ENCODE measurements at regions not wholly inside any gene's neighbourhood (a gene's known extent, or its start where the extent isn't known, plus 50 kb on each side); places are given as distances from the start of the nearest gene placed in this dataset.

DNA sequence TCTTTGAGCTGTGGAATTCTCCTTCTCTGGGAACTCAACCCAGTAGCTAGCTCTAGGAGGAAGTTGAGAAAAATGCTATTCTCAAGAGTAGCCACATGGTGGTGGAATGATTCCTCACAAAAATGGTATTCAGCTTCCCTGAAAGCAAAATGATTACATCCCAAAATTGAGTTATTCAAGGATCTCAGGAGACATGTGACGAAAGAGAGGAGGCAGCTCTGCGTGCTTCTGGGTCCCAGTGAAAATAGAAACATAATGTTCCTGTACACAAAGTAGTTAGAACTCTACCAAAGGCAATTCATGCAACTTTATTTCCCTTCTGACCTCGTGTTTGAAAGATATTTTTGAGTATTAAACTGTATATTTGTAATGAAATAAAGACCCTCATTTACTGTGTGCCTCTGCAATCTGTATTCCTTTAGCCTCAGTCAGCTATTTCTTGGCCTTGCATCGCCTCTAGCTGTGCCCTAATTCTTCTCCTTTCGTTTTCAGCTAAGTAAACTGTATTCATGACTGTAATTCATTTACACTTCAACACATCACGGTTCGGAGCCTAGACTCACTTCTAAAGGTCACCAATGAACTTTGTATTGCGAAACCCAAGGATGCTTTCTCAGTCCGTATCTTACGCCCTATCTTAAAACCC lies 167.3 kb downstream of the FASLG start:
- TF ChIP-seq, protein P1, sequence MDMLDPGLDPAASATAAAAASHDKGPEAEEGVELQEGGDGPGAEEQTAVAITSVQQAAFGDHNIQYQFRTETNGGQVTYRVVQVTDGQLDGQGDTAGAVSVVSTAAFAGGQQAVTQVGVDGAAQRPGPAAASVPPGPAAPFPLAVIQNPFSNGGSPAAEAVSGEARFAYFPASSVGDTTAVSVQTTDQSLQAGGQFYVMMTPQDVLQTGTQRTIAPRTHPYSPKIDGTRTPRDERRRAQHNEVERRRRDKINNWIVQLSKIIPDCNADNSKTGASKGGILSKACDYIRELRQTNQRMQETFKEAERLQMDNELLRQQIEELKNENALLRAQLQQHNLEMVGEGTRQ (IDR thresholded peaks at IDR 0.05; ENCODE audit: low read length) = no peak
- TF ChIP-seq, protein P2, sequence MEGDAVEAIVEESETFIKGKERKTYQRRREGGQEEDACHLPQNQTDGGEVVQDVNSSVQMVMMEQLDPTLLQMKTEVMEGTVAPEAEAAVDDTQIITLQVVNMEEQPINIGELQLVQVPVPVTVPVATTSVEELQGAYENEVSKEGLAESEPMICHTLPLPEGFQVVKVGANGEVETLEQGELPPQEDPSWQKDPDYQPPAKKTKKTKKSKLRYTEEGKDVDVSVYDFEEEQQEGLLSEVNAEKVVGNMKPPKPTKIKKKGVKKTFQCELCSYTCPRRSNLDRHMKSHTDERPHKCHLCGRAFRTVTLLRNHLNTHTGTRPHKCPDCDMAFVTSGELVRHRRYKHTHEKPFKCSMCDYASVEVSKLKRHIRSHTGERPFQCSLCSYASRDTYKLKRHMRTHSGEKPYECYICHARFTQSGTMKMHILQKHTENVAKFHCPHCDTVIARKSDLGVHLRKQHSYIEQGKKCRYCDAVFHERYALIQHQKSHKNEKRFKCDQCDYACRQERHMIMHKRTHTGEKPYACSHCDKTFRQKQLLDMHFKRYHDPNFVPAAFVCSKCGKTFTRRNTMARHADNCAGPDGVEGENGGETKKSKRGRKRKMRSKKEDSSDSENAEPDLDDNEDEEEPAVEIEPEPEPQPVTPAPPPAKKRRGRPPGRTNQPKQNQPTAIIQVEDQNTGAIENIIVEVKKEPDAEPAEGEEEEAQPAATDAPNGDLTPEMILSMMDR (IDR thresholded peaks at IDR 0.05; ENCODE audit: control extremely low read depth in 1 of 3, insufficient read depth in 1 of 3, low read depth in 1 of 3, low read length in 3 of 3) = peak in 2 of 3 experiments; percentile 53 to 58; a peak in 2 of 4 replicates
- no peak for TF ChIP-seq ZNF274 (IDR thresholded peaks at IDR 0.05; ENCODE audit: borderline replicate concordance, extremely low read depth, low read length)
- no peak for TF ChIP-seq POLR2AphosphoS5 (IDR thresholded peaks at IDR 0.05; ENCODE audit: low read depth, low read length)

All from H1 (cell line).